Ascending aorta (tissue), 2 donors: ENCODE measurements at regions not wholly inside any gene's neighbourhood (a gene's known extent, or its start where the extent isn't known, plus 50 kb on each side); places are given as distances from the start of the nearest gene placed in this dataset.
"Not testable (repeated sequence)": the region's sequence is repeated elsewhere in the genome, so short reads cannot be mapped to it uniquely, and the experiment has no call there.

Experiments
- DNase-seq, 2 donors: peaks; one replicate each; pipeline ENCODE4 v3.0.0-alpha.2; 2019; ENCODE audit warnings: low spot score in 2 of 2
- H3K27ac ChIP-seq, 2 donors: fragments of 200-600 bp; sonication (generic); one replicate each; pipeline ENCODE4 v1.5.1; 2016 to 2017; ENCODE audit warnings: mild to moderate bottlenecking in 1 of 2
- H3K27me3 ChIP-seq: fragments of 200-600 bp; sonication (generic); one replicate; pipeline ENCODE4 v1.5.1; 2017
- H3K36me3 ChIP-seq, 2 donors: fragments of 200-600 bp; sonication (generic); one replicate each; pipeline ENCODE4 v1.5.1; 2016
- H3K4me1 ChIP-seq, 2 donors: fragments of 200-600 bp; sonication (generic); one replicate each; pipeline ENCODE4 v1.5.1; 2016 to 2017; ENCODE audit warnings: mild to moderate bottlenecking in 1 of 2
- H3K4me3 ChIP-seq, 2 donors: fragments of 200-600 bp; sonication (generic); one replicate each; pipeline ENCODE4 v1.5.1; 2016 to 2017; ENCODE audit warnings: mild to moderate bottlenecking in 1 of 2
- H3K9me3 ChIP-seq, 2 donors: fragments of 200-600 bp; sonication (generic); one replicate each; pipeline ENCODE4 v1.5.1; 2016
- CTCF ChIP-seq, 3 experiments: fragments of 200-600 bp in 2 of 3; fragments of 450-650 bp in 1 of 3; sonication (generic) in 2 of 3; IDR thresholded peaks; one replicate each; pipeline ENCODE4 v1.5.1; 2016 to 2019; ENCODE audit warnings: antibody characterized with exemption in 3 of 3, mild to moderate bottlenecking in 1 of 3, moderate library complexity in 1 of 3
- intact Hi-C: fragments of 100-400 bp; cut with DNase I; formaldehyde crosslinking; loops from one replicate; pipeline ENCODE4 v1.15.1; 2023

GRCh38 chr7:113030489-113030888, 56.1 kb downstream of the GPR85 start:
- no peak for TF ChIP-seq CTCF (IDR thresholded peaks at IDR 0.05)
- Histone ChIP-seq H3K4me1 (no peaks in the 10 kb centered on the region), H3K27me3 (no peaks in the 10 kb centered on the region), H3K4me3 (no peak overlapping the region), H3K9me3 (no peaks in the 10 kb centered on the region), H3K36me3 (no peaks in the 10 kb centered on the region), H3K27ac (no peak overlapping the region)
- intact Hi-C loops: no loop called here
- no peak for DNase-seq

GRCh38 chr7:113026941-113027340, 59.7 kb downstream of the GPR85 start:
- Histone ChIP-seq H3K36me3 (no peaks in the 10 kb centered on the region), H3K4me1 (no peaks in the 10 kb centered on the region), H3K27me3 (no peaks in the 10 kb centered on the region), H3K4me3 (no peak overlapping the region), H3K9me3 (no peaks in the 10 kb centered on the region), H3K27ac (no peak overlapping the region)
- no peak for TF ChIP-seq CTCF (IDR thresholded peaks at IDR 0.05)
- intact Hi-C loops: no loop called here
- no peak for DNase-seq

GRCh38 chr7:113017144-113017857, 69.3 kb downstream of the GPR85 start:
- H3K27me3 ChIP-seq, H3K27ac ChIP-seq, intact Hi-C loops, H3K4me3 ChIP-seq, H3K36me3 ChIP-seq, H3K9me3 ChIP-seq, DNase-seq, H3K4me1 ChIP-seq: not testable (repeated sequence)

GRCh38 chr7:113015034-113015645, 71.5 kb downstream of the GPR85 start:
- Histone ChIP-seq H3K27me3 (no peaks in the 10 kb centered on the region), H3K9me3 (no peaks in the 10 kb centered on the region), H3K4me1 (no peaks in the 10 kb centered on the region), H3K27ac (no peak overlapping the region), H3K4me3 (no peak overlapping the region), H3K36me3 (no peaks in the 10 kb centered on the region)
- TF ChIP-seq CTCF (IDR thresholded peaks at IDR 0.05): peak; percentile 5 to 34 (median 23)
- DNase-seq: no peak
- intact Hi-C loops: loop anchor here (2.0 kb wide), 1 partner anchor 408 kb away; no protein-coding TSS in a partner anchor

- H3K27me3 ChIP-seq: no peaks in the 10 kb centered on the region
- no peak overlapping the region for H3K27ac ChIP-seq
- H3K9me3 ChIP-seq: no peaks in the 10 kb centered on the region
- no peak for TF ChIP-seq CTCF (IDR thresholded peaks at IDR 0.05)
- intact Hi-C loops: loop anchor here (2.0 to 5.0 kb wide), 2 partner anchors 409 to 683 kb away; no protein-coding TSS in a partner anchor
- H3K4me1 ChIP-seq: no peaks in the 10 kb centered on the region
- no peaks in the 10 kb centered on the region for H3K36me3 ChIP-seq
- H3K4me3 ChIP-seq: no peak overlapping the region
- no peak for DNase-seq
These were observed 72.7 kb downstream of the GPR85 start for GRCh38 chr7:113013761-113014449.

- not testable (repeated sequence) for H3K27ac ChIP-seq, H3K36me3 ChIP-seq, H3K4me1 ChIP-seq, H3K9me3 ChIP-seq, H3K4me3 ChIP-seq, H3K27me3 ChIP-seq, DNase-seq
- intact Hi-C loops: loop anchor here (5.0 kb wide), 1 partner anchor 684 kb away; no protein-coding TSS in a partner anchor
These were observed 73.8 kb downstream of the GPR85 start for GRCh38 chr7:113012862-113013261.
